ENCODE measurements at regions not wholly inside any gene's neighbourhood (a gene's known extent, or its start where the extent isn't known, plus 50 kb on each side); places are given as distances from the start of the nearest gene placed in this dataset.

- no peak for DNase-seq (ENCODE audit: low read depth)
- no peak overlapping the region for H3K4me3 ChIP-seq (ENCODE audit: low read depth, low read length)
- no peak for TF ChIP-seq CTCF (conservative IDR thresholded peaks at IDR 0.05; ENCODE audit: low read depth, low read length)
These were observed 56.4 kb upstream of the CISTR start for GRCh38 chr12:53808023-53808705.

GRCh38 chr12:53809005-53809404 lies 57.2 kb upstream of the CISTR start:
- TF ChIP-seq CTCF (conservative IDR thresholded peaks at IDR 0.05; ENCODE audit: low read depth, low read length) = no peak
- DNase-seq (ENCODE audit: low read depth) = no peak
- no peak overlapping the region for H3K4me3 ChIP-seq (ENCODE audit: low read depth, low read length)

- no peak overlapping the region for H3K4me3 ChIP-seq (ENCODE audit: low read depth, low read length)
- no peak for TF ChIP-seq CTCF (conservative IDR thresholded peaks at IDR 0.05; ENCODE audit: low read depth, low read length)
- no peak for DNase-seq (ENCODE audit: low read depth)
These were observed 59.2 kb upstream of the CISTR start for GRCh38 chr12:53810950-53811349.

- no peak for TF ChIP-seq CTCF (conservative IDR thresholded peaks at IDR 0.05; ENCODE audit: low read depth, low read length)
- H3K4me3 ChIP-seq (ENCODE audit: low read depth, low read length) = no peak overlapping the region
- no peak for DNase-seq (ENCODE audit: low read depth)
These were observed 59.8 kb upstream of the CISTR start for GRCh38 chr12:53811606-53812005.

GRCh38 chr12:53816360-53817020 lies 64.7 kb upstream of the CISTR start:
- TF ChIP-seq CTCF (conservative IDR thresholded peaks at IDR 0.05; ENCODE audit: low read depth, low read length) = no peak
- no peak for DNase-seq (ENCODE audit: low read depth)
- no peak overlapping the region for H3K4me3 ChIP-seq (ENCODE audit: low read depth, low read length)

GRCh38 chr12:53817021-53817389 lies 65.2 kb upstream of the CISTR start:
- no peak for TF ChIP-seq CTCF (conservative IDR thresholded peaks at IDR 0.05; ENCODE audit: low read depth, low read length)
- no peak overlapping the region for H3K4me3 ChIP-seq (ENCODE audit: low read depth, low read length)
- DNase-seq (ENCODE audit: low read depth) = no peak

All from epithelial cell of proximal tubule (primary cell).